NCI-H2081 treated with DMSO at 0.1 percent for 48 hours (cell line): ENCODE measurements at regions not wholly inside any gene's neighbourhood (a gene's known extent, or its start where the extent isn't known, plus 50 kb on each side); places are given as distances from the start of the nearest gene placed in this dataset.

Source experiments
- DNase-seq: peaks from one replicate; lab custom pipeline; 2025; lab: John Stamatoyannopoulos, UW

- no peak for DNase-seq
Observed at GRCh38 chr16:35639233-35640205, 2180.1 kb downstream of the TP53TG3F start.

GRCh38 chr16:35642322-35642835, 2183.0 kb downstream of the TP53TG3F start:
- no peak for DNase-seq

DNA sequence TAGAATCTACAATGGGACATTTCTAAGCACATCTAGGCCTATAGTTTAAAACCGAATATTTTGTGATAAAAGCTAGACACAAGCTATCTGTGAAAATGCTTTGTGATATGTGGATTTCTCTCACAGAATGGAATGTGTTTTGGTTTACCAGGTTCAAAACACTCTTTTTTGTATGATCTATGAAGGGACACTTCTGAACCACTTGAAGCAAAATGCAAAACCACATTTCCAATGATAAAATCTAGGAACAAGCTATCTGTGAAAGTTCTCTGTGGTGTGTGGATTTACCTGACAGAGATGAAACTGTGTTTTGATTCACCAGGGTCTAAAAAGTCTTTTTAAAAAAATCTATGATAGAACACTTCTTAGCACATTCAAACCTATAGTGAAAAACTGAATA, 2192.4 kb downstream of the TP53TG3F start:
- no peak for DNase-seq

DNA sequence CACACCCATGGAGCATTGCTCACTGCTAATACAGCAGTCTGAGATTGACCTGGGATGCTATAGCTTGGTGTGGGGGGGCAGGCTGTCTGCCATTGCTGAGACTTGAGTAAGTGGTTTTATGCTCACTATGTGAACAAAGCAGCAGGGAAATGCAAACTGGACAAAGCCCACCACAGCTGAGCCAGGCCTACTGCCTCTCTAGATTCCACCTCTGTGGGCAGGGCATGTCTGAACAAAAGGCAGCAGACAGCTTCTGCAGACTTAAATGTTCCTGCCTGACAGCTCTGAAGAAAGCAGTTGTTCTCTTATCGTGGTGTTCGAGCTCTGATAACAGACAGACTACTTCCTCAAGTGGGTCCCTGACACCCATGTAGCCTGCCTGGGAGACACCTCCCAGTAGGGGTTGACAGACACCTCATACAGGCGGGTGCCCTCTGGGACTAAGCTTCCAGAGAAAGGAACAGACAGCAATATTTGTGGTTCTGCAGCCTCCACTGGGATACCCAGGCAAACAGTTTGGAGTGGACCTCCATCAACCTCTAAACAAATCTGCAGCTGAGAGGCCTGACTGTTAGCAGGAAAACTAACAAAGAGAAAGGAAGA, 2204.8 kb downstream of the TP53TG3F start:
- DNase-seq = no peak

DNA sequence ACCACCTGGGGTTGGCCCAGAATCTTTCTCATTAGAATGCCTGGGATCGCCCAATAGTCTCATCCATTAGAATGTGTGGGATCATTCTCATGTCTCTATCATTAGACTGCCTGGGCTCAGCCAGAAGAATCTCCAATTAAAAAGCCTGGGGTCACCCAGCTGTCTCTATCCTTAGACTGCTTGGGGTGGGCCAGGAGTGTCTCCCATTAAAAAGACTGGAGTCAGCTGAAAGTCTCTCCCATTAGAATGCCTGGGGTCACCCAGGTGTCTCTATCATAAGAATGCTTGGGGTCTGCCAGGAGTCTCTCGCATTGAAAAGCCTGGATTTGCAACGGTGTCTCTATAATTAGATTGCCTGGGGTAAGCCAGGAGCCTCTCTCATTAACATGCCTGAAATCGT, 2225.7 kb downstream of the TP53TG3F start:
- no peak for DNase-seq

- no peak for DNase-seq
Observed at GRCh38 chr16:35686595-35686994, 2227.2 kb downstream of the TP53TG3F start.

DNA sequence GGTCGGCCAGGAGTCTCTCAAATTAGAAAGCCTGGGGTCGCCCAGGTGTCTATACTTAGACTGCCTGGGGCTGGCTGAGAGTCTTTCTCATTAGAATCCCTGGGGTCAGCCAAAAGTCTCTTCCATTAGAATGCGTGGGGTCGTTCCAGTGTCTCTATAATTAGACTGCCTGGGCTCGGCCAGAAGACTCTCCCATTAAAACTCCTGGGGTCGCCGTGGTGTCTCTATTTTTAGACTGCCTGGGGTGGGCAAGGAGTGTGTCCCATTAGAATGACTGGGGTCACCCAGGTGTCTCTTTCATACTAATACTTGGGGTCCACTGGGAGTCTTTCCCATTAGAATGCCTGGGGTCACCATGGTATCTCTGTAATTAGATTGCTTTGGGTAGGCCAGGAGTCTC, 2227.7 kb downstream of the TP53TG3F start:
- DNase-seq = no peak

GRCh38 chr16:35687781-35688180, 2228.4 kb downstream of the TP53TG3F start:
- no peak for DNase-seq

DNA sequence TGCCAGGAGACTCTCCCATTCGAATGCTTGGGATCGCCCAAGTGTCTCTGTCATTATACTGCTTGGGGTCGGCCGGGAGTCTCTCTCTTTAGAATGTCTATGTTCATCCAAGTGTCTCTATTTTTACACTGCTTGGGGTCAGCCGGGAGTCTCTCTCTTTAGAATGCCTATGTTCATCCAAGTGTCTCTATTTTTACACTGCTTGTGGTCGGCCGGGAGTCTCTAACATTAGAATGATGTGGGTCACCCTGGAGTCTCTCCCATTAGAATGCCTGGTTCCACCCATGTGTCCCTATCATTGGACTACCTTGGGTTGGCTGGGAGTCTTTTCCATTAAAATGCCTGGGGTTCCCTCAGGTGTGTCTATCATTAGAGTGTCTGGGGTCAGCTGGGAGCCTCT, 2230.4 kb downstream of the TP53TG3F start:
- no peak for DNase-seq

DNA sequence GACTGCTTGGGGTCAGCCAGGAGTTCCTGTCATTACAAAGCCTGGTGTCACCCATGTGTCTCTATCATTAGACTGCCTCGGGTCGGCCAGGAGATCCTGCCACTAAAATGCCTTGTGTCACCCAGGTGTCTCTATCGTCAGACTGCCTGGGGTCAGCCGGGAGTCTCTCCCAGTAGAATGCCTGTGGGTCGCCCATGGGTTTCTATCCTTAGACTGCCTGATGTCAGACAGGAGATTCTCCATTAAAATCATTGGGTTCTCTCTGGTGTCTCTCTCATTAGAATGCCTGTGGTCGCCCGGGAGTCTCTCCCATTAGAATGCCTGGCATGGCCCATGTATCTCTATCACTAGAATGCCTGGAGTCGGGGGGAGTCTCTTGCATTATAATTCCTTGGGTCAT, 2231.0 kb downstream of the TP53TG3F start:
- DNase-seq = no peak

GRCh38 chr16:35691057-35691456, 2231.6 kb downstream of the TP53TG3F start:
- no peak for DNase-seq

- DNase-seq = no peak
Observed at GRCh38 chr16:35692824-35693223, 2233.4 kb downstream of the TP53TG3F start.

DNA sequence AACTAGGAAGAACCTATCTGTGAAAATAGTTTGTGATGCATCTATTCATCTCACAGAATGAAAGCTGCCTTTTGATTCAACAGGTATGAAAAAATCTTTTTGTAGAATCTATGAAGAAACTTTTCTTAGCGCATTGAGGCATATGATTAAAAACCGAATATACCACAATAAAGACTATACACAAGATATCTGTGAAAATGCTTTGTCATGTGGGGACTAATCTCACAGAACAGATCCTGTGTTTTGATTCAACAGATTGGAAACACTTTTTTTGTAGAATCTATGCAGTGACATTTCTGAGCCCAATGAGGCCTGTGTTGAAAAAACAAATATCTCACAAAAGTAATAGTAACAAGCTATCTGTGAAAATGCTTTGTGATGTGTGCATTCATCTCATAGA, 2247.5 kb downstream of the TP53TG3F start:
- DNase-seq = no peak

DNA sequence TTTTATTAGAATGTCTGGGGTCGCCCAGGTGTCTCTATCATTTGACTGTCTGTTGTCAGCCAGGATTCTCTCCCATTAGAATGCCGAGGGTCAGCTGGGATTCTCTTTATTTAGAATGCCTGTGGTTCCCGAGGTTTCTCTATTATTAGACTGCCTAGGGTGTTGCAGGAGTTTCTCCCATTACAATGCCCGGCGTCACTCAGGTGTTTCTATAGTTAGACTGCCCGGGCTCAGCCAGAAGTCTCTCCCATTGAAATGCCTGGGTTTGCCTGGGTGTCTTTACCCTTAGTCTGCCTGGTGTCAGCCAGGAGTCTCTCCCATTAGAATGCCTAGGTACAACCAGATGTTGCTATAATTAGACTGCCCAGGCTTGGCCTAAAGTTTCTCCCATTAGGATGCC, 2252.0 kb downstream of the TP53TG3F start:
- no peak for DNase-seq

DNA sequence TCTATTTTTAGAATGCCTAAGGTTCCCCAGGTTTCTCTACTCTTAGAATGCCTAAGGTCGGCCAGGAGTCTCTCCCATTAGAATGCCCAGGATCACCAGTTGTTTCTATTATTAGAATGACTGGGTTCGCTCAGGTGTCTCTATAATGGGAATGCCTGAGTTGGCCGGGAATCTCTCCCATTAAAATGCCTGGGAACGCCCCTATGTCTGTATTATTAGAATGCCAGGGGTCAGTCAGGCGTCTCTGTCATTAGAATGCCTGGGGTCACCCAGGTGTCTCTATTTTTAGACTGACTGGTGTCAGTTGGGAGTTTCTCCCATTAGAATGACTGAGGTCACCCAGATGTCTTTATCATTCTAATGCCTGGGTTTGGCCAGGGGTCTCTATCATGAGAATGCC, 2252.5 kb downstream of the TP53TG3F start:
- DNase-seq = no peak

DNA sequence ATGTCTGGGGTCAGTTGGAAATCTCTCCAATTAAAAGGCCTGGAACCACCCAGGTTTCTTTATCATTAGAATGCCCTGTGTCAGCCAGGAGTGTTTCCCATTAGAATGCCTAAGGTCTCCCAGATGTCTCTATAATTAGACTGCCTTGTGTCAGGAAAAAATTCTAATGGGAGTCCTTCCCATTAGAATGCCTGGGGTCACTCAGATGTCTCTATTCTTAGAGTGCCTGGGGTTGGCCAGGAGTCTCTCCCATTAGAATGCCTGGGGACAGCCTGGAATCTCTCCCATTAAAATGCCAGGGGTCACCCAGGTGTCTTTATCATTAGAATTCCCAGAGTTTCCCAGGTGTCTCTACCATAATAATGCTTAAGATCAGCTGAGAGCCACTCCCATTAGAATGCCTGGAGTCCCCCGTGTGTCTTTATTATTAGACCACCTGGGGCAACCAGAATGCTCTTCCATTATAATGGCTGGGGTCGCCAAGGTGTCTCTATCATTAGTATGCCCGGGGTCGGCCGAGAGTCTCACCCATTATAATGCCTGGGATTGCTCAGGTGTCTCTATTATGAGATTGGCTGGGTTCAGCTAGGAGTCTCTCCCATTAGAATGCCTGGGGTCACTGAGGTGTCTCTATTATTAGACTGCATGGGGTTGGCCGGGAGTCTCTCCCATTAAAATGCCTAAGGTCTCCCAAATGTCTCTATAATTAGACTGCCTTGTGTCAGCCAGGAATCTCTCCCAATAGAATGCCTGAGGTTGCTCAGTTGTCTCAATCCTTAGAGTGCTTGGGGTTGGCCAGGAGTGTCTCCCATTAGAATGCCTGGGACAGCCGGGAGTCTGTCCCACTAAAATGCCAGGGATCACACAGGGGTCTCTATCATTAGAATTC, 2254.6 kb downstream of the TP53TG3F start:
- no peak for DNase-seq

DNA sequence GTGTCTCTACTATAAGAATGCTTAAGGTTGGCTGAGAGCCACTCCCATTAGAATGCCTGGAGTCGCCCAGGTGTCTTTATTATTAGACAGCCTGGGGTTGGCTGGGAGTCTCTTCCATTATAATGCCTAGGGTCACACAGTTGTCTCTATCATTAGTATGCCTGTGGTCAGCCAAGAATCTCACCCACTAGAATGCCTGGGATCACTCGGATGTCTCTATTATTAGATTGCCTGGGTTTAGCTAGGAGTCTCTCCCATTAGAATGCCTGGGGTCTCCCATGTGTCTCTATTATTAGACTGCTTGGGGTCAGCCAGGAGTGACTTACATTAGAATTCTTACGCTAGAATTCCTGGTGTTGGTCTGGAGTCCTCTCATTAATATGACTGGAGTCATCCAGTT, 2255.3 kb downstream of the TP53TG3F start:
- DNase-seq = no peak

DNA sequence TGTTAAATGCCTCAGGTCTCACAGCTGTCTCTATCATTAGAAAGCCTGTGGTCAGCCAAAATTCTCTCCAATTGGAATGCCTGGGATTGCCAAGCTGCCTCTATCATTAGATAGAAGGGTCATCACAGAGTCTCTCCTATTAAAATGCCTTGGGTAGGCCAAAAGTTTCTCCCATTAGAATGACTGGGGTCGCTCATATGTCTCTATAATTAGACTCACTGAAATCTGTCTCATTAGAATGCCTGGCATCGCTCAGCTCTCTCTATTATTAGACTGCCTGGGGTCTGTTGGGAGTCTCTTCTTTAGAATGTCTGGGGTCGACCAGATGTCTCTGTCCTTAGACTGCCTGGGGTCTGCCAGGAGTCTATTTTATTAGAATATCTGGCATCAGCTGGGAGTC, 2265.1 kb downstream of the TP53TG3F start:
- no peak for DNase-seq

- DNase-seq = no peak
Observed at GRCh38 chr16:35725949-35726348, 2266.5 kb downstream of the TP53TG3F start.

- DNase-seq = no peak
Observed at GRCh38 chr16:35730251-35730650, 2270.8 kb downstream of the TP53TG3F start.

- no peak for DNase-seq
Observed at GRCh38 chr16:35731341-35732040, 2272.1 kb downstream of the TP53TG3F start.
